ENCODE measurements at regions not wholly inside any gene's neighbourhood (a gene's known extent, or its start where the extent isn't known, plus 50 kb on each side); places are given as distances from the start of the nearest gene placed in this dataset.
"Not testable (repeated sequence)": the region's sequence is repeated elsewhere in the genome, so short reads cannot be mapped to it uniquely, and the experiment has no call there.

DNA sequence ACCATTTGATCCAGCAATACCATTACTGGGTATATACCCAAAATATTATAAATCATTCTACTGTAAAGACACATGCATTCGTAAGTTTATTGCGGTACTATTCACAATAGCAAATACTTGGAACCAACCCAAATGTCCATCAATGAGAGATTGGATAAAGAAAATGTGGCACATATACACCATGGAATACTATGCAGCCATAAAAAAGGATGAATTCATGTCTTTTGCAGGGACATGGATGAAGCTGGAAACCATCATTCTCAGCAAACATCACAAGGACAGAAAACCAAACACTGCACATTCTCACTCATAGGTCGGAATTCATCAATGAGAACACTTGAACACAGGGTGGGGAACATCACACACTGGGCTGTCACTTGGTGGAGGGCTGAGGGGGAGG lies 221.1 kb upstream of the TBX18 start:
- not testable (repeated sequence) for TF ChIP-seq FOXM1 (IDR thresholded peaks at IDR 0.05; ENCODE audit: borderline replicate concordance); ELF4 (IDR thresholded peaks at IDR 0.05); FOXA1 (IDR thresholded peaks at IDR 0.05)

Measured in HEK293T (cell line).